LNCAP (cell line): ENCODE measurements at regions not wholly inside any gene's neighbourhood (a gene's known extent, or its start where the extent isn't known, plus 50 kb on each side); places are given as distances from the start of the nearest gene placed in this dataset.

ENCODE experiments used
- TF ChIP-seq, protein P1 (sequence below): fragments of 450-650 bp; IDR thresholded peaks from 2 replicates; pipeline ENCODE4 v1.5.1; 2017; ENCODE audit warnings: mild to moderate bottlenecking

GRCh38 chr19:13639342-13639929, 124.9 kb upstream of the MRI1 start:
- TF ChIP-seq, protein P1, sequence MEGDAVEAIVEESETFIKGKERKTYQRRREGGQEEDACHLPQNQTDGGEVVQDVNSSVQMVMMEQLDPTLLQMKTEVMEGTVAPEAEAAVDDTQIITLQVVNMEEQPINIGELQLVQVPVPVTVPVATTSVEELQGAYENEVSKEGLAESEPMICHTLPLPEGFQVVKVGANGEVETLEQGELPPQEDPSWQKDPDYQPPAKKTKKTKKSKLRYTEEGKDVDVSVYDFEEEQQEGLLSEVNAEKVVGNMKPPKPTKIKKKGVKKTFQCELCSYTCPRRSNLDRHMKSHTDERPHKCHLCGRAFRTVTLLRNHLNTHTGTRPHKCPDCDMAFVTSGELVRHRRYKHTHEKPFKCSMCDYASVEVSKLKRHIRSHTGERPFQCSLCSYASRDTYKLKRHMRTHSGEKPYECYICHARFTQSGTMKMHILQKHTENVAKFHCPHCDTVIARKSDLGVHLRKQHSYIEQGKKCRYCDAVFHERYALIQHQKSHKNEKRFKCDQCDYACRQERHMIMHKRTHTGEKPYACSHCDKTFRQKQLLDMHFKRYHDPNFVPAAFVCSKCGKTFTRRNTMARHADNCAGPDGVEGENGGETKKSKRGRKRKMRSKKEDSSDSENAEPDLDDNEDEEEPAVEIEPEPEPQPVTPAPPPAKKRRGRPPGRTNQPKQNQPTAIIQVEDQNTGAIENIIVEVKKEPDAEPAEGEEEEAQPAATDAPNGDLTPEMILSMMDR = no peak

GRCh38 chr19:13637664-13638063, 126.7 kb upstream of the MRI1 start:
- TF ChIP-seq, protein P1 = no peak

DNA sequence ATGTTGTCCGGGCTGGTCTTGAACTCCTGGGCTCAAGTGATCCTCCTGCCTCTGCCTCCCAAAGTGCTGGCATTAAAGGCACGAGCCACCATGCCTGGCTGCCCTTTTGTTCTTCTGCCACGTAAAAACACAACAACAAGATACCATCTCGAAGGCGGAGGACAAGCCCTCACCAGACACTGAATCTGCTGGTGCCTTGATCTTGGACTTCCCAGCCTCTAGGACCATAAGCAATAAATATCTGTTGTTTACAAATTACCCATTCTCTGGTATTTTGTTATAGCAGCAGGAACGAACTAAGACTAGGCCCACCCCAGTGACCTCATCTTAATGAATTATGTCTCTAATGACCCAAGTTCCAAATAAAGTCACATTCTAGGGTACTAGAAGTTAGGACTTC, 128.4 kb upstream of the CACNA1A start:
- TF ChIP-seq, protein P1 = no peak

GRCh38 chr19:13633522-13633922, 127.2 kb upstream of the CACNA1A start:
- TF ChIP-seq, protein P1 = no peak

DNA sequence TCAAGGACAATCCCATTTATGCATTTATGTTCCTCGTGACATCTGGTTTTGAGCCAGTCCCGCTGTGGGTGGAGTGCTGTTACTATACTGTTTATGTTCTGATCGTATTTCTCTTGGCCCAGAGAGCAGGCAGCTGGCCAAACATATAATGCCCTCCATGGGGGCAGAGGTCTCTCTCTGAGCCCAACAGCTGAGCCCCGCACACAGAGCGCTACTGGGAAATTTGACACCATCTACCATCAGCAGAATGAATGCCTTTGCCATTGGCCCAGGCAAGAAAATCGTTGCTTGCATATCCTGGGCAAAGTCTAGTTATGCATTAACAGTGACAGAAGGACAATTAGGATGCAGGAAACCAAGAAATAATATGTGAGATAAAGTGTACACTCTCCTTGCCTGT, 126.8 kb upstream of the CACNA1A start:
- TF ChIP-seq, protein P1 = no peak

- TF ChIP-seq, protein P1 = no peak
Observed at GRCh38 chr19:13629687-13630357, 123.5 kb upstream of the CACNA1A start.

DNA sequence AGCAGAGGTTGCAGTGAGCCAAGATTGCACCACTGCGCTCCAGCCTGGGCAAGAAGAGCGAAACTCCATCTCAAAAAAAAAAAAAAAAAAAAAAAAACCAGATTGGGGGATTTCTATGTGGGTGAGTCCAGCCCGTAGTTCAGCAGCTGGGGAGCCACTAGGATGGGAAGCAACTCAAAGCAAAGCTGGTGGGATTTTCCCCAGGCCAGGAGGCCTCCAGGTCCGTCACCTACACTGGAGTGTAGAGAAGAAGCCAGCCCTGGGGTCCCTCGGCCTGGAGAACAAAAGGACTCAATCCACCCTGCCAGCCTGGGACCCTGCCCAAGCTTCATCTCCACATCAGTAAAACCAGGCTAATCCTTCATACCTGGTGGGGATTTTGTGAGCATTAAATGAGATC, 121.3 kb upstream of the CACNA1A start:
- TF ChIP-seq, protein P1 = no peak
